CD4-positive, CD25-positive, alpha-beta regulatory T cell (primary cell): ENCODE measurements at regions not wholly inside any gene's neighbourhood (a gene's known extent, or its start where the extent isn't known, plus 50 kb on each side); places are given as distances from the start of the nearest gene placed in this dataset.

ENCODE experiments used
- ATAC-seq, 2 donors: fragments of 150-1000 bp; cut with Tn5 transposase; one replicate each; pipeline ENCODE4 v1.10.0; 2021; ENCODE audit warnings: low read depth in 2 of 2, moderate number of reproducible peaks in 2 of 2, moderate library complexity in 1 of 2
- DNase-seq, 3 donors: peaks; one replicate each; pipeline versions ENCODE4 v3.0.0 to v3.0.0-alpha.2; 2012 to 2022; ENCODE audit warnings: mixed read lengths in 1 of 3
- H3K27ac ChIP-seq: one replicate; pipeline ENCODE4 v1.7.0; 2013; ENCODE audit warnings: mild to moderate bottlenecking, low read length; ENCODE audit not compliant: insufficient read depth, poor library complexity, severe bottlenecking
- H3K27me3 ChIP-seq: one replicate; pipeline ENCODE4 v1.7.0; 2013; ENCODE audit warnings: low read length; ENCODE audit not compliant: control insufficient read depth, insufficient read depth
- H3K36me3 ChIP-seq: one replicate; pipeline ENCODE4 v1.7.0; 2013; ENCODE audit warnings: mild to moderate bottlenecking, low read length, moderate library complexity; ENCODE audit not compliant: control insufficient read depth, insufficient read depth
- H3K4me1 ChIP-seq: 2 replicates; pipeline ENCODE4 v1.7.0; 2013; ENCODE audit warnings: mild to moderate bottlenecking, low read length; ENCODE audit not compliant: insufficient read depth, control insufficient read depth, poor library complexity, severe bottlenecking
- H3K4me3 ChIP-seq: one replicate; pipeline ENCODE4 v1.7.0; 2013; ENCODE audit warnings: low read depth, mild to moderate bottlenecking, low read length, moderate library complexity
- H3K9me3 ChIP-seq, 2 experiments: 1 replicate in 1 of 2; 2 replicates in 1 of 2; pipeline ENCODE4 v1.7.0; 2013; ENCODE audit warnings: low read length in 2 of 2, mild to moderate bottlenecking in 1 of 2, moderate library complexity in 1 of 2; ENCODE audit not compliant: control insufficient read depth in 2 of 2
- H3K27ac Mint-ChIP-seq, 3 donors: one replicate each; pipeline ENCODE4 v1.8.0; 2020 to 2022; ENCODE audit warnings: mild to moderate bottlenecking in 3 of 3, mixed read lengths in 3 of 3, moderate library complexity in 2 of 3
- H3K27me3 Mint-ChIP-seq: one replicate; pipeline ENCODE4 v1.8.0; 2022; ENCODE audit warnings: mild to moderate bottlenecking, mixed read lengths
- H3K36me3 Mint-ChIP-seq: one replicate; pipeline ENCODE4 v1.8.0; 2020; ENCODE audit warnings: mixed read lengths
- H3K4me1 Mint-ChIP-seq, 4 donors: one replicate each; pipeline ENCODE4 v1.8.0; 2020 to 2022; ENCODE audit warnings: mixed read lengths in 4 of 4, mild to moderate bottlenecking in 1 of 4
- H3K4me3 Mint-ChIP-seq, 4 donors: one replicate each; pipeline ENCODE4 v1.8.0; 2020 to 2022; ENCODE audit warnings: mild to moderate bottlenecking in 4 of 4, mixed read lengths in 4 of 4, moderate library complexity in 3 of 4
- H3K9me3 Mint-ChIP-seq, 7 donors: one replicate each; pipeline ENCODE4 v1.8.0; 2020 to 2022; ENCODE audit warnings: mixed read lengths in 7 of 7, mild to moderate bottlenecking in 3 of 7, moderate library complexity in 2 of 7

GRCh38 chr5:133792655-133793054 lies 175.8 kb downstream of the C5orf15 start:
- no peak for ATAC-seq
- no peak overlapping the region for H3K4me3 Mint-ChIP-seq
- H3K27me3 Mint-ChIP-seq: peaks cover 1% of the 10 kb centered on the region
- DNase-seq: no peak
- no peak overlapping the region for H3K4me3 ChIP-seq
- no peak overlapping the region for H3K27ac Mint-ChIP-seq
- H3K9me3 Mint-ChIP-seq: peaks cover 0 to 3% (median 0%) of the 10 kb centered on the region in 7 donors
- no peak overlapping the region for H3K27ac ChIP-seq
- no peaks in the 10 kb centered on the region for H3K9me3 ChIP-seq
- H3K4me1 ChIP-seq: no peaks in the 10 kb centered on the region
- no peaks in the 10 kb centered on the region for H3K36me3 ChIP-seq
- no peaks in the 10 kb centered on the region for H3K36me3 Mint-ChIP-seq
- no peaks in the 10 kb centered on the region for H3K27me3 ChIP-seq
- no peaks in the 10 kb centered on the region for H3K4me1 Mint-ChIP-seq

- no peaks in the 10 kb centered on the region for H3K9me3 ChIP-seq
- H3K4me3 ChIP-seq: no peak overlapping the region
- no peaks in the 10 kb centered on the region for H3K27me3 ChIP-seq
- H3K4me1 Mint-ChIP-seq: no peaks in the 10 kb centered on the region
- H3K36me3 ChIP-seq: no peaks in the 10 kb centered on the region
- no peak overlapping the region for H3K27ac Mint-ChIP-seq
- ATAC-seq (no peak), DNase-seq (no peak)
- no peaks in the 10 kb centered on the region for H3K27me3 Mint-ChIP-seq
- no peaks in the 10 kb centered on the region for H3K4me1 ChIP-seq
- peaks cover 0 to 3% (median 0%) of the 10 kb centered on the region in 7 donors for H3K9me3 Mint-ChIP-seq
- H3K36me3 Mint-ChIP-seq: no peaks in the 10 kb centered on the region
- H3K27ac ChIP-seq: no peak overlapping the region
- no peak overlapping the region for H3K4me3 Mint-ChIP-seq
These were observed 176.4 kb downstream of the C5orf15 start for GRCh38 chr5:133792024-133792423.

- Mint-ChIP-seq H3K4me3 (no peak overlapping the region), H3K9me3 (peaks cover 0 to 1% (median 0%) of the 10 kb centered on the region in 7 donors), H3K27me3 (peaks cover 4% of the 10 kb centered on the region), H3K4me1 (no peaks in the 10 kb centered on the region), H3K36me3 (no peaks in the 10 kb centered on the region), H3K27ac (no peak overlapping the region)
- DNase-seq (no peak), ATAC-seq (no peak)
- Histone ChIP-seq H3K36me3 (no peaks in the 10 kb centered on the region), H3K27ac (no peak overlapping the region), H3K4me1 (no peaks in the 10 kb centered on the region), H3K9me3 (no peaks in the 10 kb centered on the region), H3K27me3 (no peaks in the 10 kb centered on the region), H3K4me3 (no peak overlapping the region)
These were observed 177.5 kb downstream of the C5orf15 start for GRCh38 chr5:133790898-133791297.

- ATAC-seq (no peak), DNase-seq (no peak)
- H3K9me3 Mint-ChIP-seq: peaks cover 0 to 2% (median 0%) of the 10 kb centered on the region in 7 donors
- H3K4me1 ChIP-seq: no peaks in the 10 kb centered on the region
- no peaks in the 10 kb centered on the region for H3K4me1 Mint-ChIP-seq
- no peak overlapping the region for H3K27ac Mint-ChIP-seq
- H3K27me3 Mint-ChIP-seq: peaks cover 5% of the 10 kb centered on the region
- H3K4me3 Mint-ChIP-seq: no peak overlapping the region
- H3K4me3 ChIP-seq: no peak overlapping the region
- no peak overlapping the region for H3K27ac ChIP-seq
- no peaks in the 10 kb centered on the region for H3K36me3 Mint-ChIP-seq
- H3K36me3 ChIP-seq: no peaks in the 10 kb centered on the region
- H3K9me3 ChIP-seq: no peaks in the 10 kb centered on the region
- no peaks in the 10 kb centered on the region for H3K27me3 ChIP-seq
These were observed 177.1 kb upstream of the FSTL4 start for GRCh38 chr5:133789428-133789827.

- Mint-ChIP-seq H3K4me3 (no peak overlapping the region), H3K9me3 (peaks cover 0 to 2% (median 0%) of the 10 kb centered on the region in 7 donors), H3K27me3 (peaks cover 12% of the 10 kb centered on the region), H3K36me3 (no peaks in the 10 kb centered on the region), H3K4me1 (no peaks in the 10 kb centered on the region), H3K27ac (no peak overlapping the region)
- Histone ChIP-seq H3K27ac (no peak overlapping the region), H3K9me3 (no peaks in the 10 kb centered on the region), H3K4me3 (no peak overlapping the region), H3K27me3 (no peaks in the 10 kb centered on the region), H3K36me3 (no peaks in the 10 kb centered on the region), H3K4me1 (no peaks in the 10 kb centered on the region)
- no peak for ATAC-seq
- DNase-seq: no peak
These were observed 175.8 kb upstream of the FSTL4 start for GRCh38 chr5:133788121-133788520.

GRCh38 chr5:133786420-133786819 lies 174.1 kb upstream of the FSTL4 start:
- Mint-ChIP-seq H3K4me1 (no peaks in the 10 kb centered on the region), H3K4me3 (no peak overlapping the region), H3K27ac (no peak overlapping the region), H3K9me3 (peaks cover 0 to 3% (median 0%) of the 10 kb centered on the region in 7 donors), H3K27me3 (peaks cover 16% of the 10 kb centered on the region), H3K36me3 (no peaks in the 10 kb centered on the region)
- Histone ChIP-seq H3K27me3 (no peaks in the 10 kb centered on the region), H3K9me3 (no peaks in the 10 kb centered on the region), H3K27ac (no peak overlapping the region), H3K36me3 (no peaks in the 10 kb centered on the region), H3K4me1 (no peaks in the 10 kb centered on the region), H3K4me3 (no peak overlapping the region)
- ATAC-seq: no peak
- DNase-seq: no peak

- Mint-ChIP-seq H3K36me3 (no peaks in the 10 kb centered on the region), H3K4me1 (no peaks in the 10 kb centered on the region), H3K9me3 (peaks cover 0 to 3% (median 0%) of the 10 kb centered on the region in 7 donors), H3K4me3 (no peak overlapping the region), H3K27me3 (peaks cover 23% of the 10 kb centered on the region), H3K27ac (no peak overlapping the region)
- Histone ChIP-seq H3K4me3 (no peak overlapping the region), H3K27me3 (no peaks in the 10 kb centered on the region), H3K27ac (no peak overlapping the region), H3K4me1 (no peaks in the 10 kb centered on the region), H3K36me3 (no peaks in the 10 kb centered on the region), H3K9me3 (no peaks in the 10 kb centered on the region)
- DNase-seq (no peak), ATAC-seq (no peak)
These were observed 172.8 kb upstream of the FSTL4 start for GRCh38 chr5:133785182-133785581.

GRCh38 chr5:133783481-133783880 lies 171.1 kb upstream of the FSTL4 start:
- ATAC-seq: no peak
- peaks cover 23% of the 10 kb centered on the region for H3K27me3 Mint-ChIP-seq
- H3K36me3 Mint-ChIP-seq: no peaks in the 10 kb centered on the region
- H3K9me3 Mint-ChIP-seq: peaks cover 0 to 4% (median 0%) of the 10 kb centered on the region in 7 donors
- H3K4me1 Mint-ChIP-seq: no peaks in the 10 kb centered on the region
- Histone ChIP-seq H3K27me3 (no peaks in the 10 kb centered on the region), H3K36me3 (no peaks in the 10 kb centered on the region), H3K4me1 (no peaks in the 10 kb centered on the region), H3K27ac (no peak overlapping the region), H3K4me3 (no peak overlapping the region), H3K9me3 (no peaks in the 10 kb centered on the region)
- no peak for DNase-seq
- H3K27ac Mint-ChIP-seq: no peak overlapping the region
- H3K4me3 Mint-ChIP-seq: no peak overlapping the region
